Stimulated activated CD8-positive, alpha-beta memory T cell treated with anti-CD3 and anti-CD28 coated beads, Interleukin-12 subunit alpha, Interleukin-12 subunit beta, amount 100 ng/mL, for 24 hours (primary cell): ENCODE measurements at regions not wholly inside any gene's neighbourhood (a gene's known extent, or its start where the extent isn't known, plus 50 kb on each side); places are given as distances from the start of the nearest gene placed in this dataset.

Experiments used
- DNase-seq: peaks from one replicate; pipeline ENCODE4 v3.0.0-alpha.2; 2020; ENCODE audit errors: extremely low read depth

- DNase-seq = no peak
Measured at GRCh38 chr21:43348170-43348766, 78.7 kb downstream of the SIK1 start.

- no peak for DNase-seq
Measured at GRCh38 chr21:43347461-43348169, 79.3 kb downstream of the SIK1 start.

- no peak for DNase-seq
Measured at GRCh38 chr21:43346551-43346950, 80.4 kb downstream of the SIK1 start.

GRCh38 chr21:43345746-43346409, 81.1 kb downstream of the SIK1 start:
- DNase-seq = no peak

- no peak for DNase-seq
Measured at GRCh38 chr21:43345046-43345745, 81.7 kb downstream of the SIK1 start.

GRCh38 chr21:43343992-43344886, 82.7 kb downstream of the SIK1 start:
- DNase-seq = no peak

- no peak for DNase-seq
Measured at GRCh38 chr21:43343095-43343991, 83.6 kb downstream of the SIK1 start.

- no peak for DNase-seq
Measured at GRCh38 chr21:43342301-43342881, 84.5 kb downstream of the SIK1 start.

- no peak for DNase-seq
Measured at GRCh38 chr21:43341378-43342161, 85.4 kb downstream of the SIK1 start.

- DNase-seq = no peak
Measured at GRCh38 chr21:43340491-43341377, 86.2 kb downstream of the SIK1 start.

- no peak for DNase-seq
Measured at GRCh38 chr21:43339668-43340067, 87.3 kb downstream of the SIK1 start.

GRCh38 chr21:43338951-43339350, 88.0 kb downstream of the SIK1 start:
- DNase-seq = no peak

GRCh38 chr21:43337901-43338655, 88.9 kb downstream of the SIK1 start:
- DNase-seq = no peak

- no peak for DNase-seq
Measured at GRCh38 chr21:43335119-43335518, 91.8 kb downstream of the SIK1 start.

- DNase-seq = no peak
Measured at GRCh38 chr21:43334214-43334958, 92.5 kb downstream of the SIK1 start.

- no peak for DNase-seq
Measured at GRCh38 chr21:43333298-43334062, 93.5 kb downstream of the SIK1 start.
